ENCODE measurements at regions not wholly inside any gene's neighbourhood (a gene's known extent, or its start where the extent isn't known, plus 50 kb on each side); places are given as distances from the start of the nearest gene placed in this dataset.

GRCh38 chr10:118845776-118846175, 91.0 kb upstream of the CACUL1 start:
- Mint-ChIP-seq H3K27ac (peak overlapping the region in 1 of 3 experiments; percentile 77), H3K4me1 (peaks cover 28% of the 10 kb centered on the region), H3K9me3 (no peaks in the 10 kb centered on the region), H3K4me3 (no peak overlapping the region), H3K27me3 (ENCODE audit: low read depth) (no peaks in the 10 kb centered on the region), H3K36me3 (ENCODE audit: low read depth) (no peaks in the 10 kb centered on the region)
- no peak for TF ChIP-seq CTCF (IDR thresholded peaks at IDR 0.05; ENCODE audit: unreplicated experiment in 3 of 3)

- H3K9me3 Mint-ChIP-seq, result no peaks in the 10 kb centered on the region
- peak; percentile 39 to 59 (median 51) for TF ChIP-seq CTCF (IDR thresholded peaks at IDR 0.05; ENCODE audit: unreplicated experiment in 3 of 3)
- H3K27ac Mint-ChIP-seq, result no peak overlapping the region
- H3K36me3 Mint-ChIP-seq (ENCODE audit: low read depth), result no peaks in the 10 kb centered on the region
- H3K4me1 Mint-ChIP-seq, result peaks cover 5% of the 10 kb centered on the region
- peaks cover 7% of the 10 kb centered on the region for H3K27me3 Mint-ChIP-seq (ENCODE audit: low read depth)
- no peak overlapping the region for H3K4me3 Mint-ChIP-seq
These were observed 95.8 kb upstream of the CACUL1 start for GRCh38 chr10:118850418-118851061.

GRCh38 chr10:118851062-118852035, 96.6 kb upstream of the CACUL1 start:
- TF ChIP-seq CTCF (IDR thresholded peaks at IDR 0.05; ENCODE audit: unreplicated experiment in 3 of 3), result no peak
- no peaks in the 10 kb centered on the region for H3K9me3 Mint-ChIP-seq
- no peak overlapping the region for H3K4me3 Mint-ChIP-seq
- H3K36me3 Mint-ChIP-seq (ENCODE audit: low read depth), result no peaks in the 10 kb centered on the region
- H3K27me3 Mint-ChIP-seq (ENCODE audit: low read depth), result peaks cover 10% of the 10 kb centered on the region
- no peaks in the 10 kb centered on the region for H3K4me1 Mint-ChIP-seq
- no peak overlapping the region for H3K27ac Mint-ChIP-seq

- Mint-ChIP-seq H3K27me3 (ENCODE audit: low read depth) (peaks cover 10% of the 10 kb centered on the region), H3K27ac (no peak overlapping the region), H3K4me1 (no peaks in the 10 kb centered on the region), H3K36me3 (ENCODE audit: low read depth) (no peaks in the 10 kb centered on the region), H3K9me3 (no peaks in the 10 kb centered on the region), H3K4me3 (no peak overlapping the region)
- no peak for TF ChIP-seq CTCF (IDR thresholded peaks at IDR 0.05; ENCODE audit: unreplicated experiment in 3 of 3)
These were observed 99.1 kb upstream of the CACUL1 start for GRCh38 chr10:118853916-118854315.

GRCh38 chr10:118856106-118856505, 101.3 kb upstream of the CACUL1 start:
- Mint-ChIP-seq H3K27ac (no peak overlapping the region), H3K36me3 (ENCODE audit: low read depth) (no peaks in the 10 kb centered on the region), H3K4me1 (no peaks in the 10 kb centered on the region), H3K4me3 (peak overlapping the region in 1 of 3 experiments; percentile 36), H3K27me3 (ENCODE audit: low read depth) (peaks cover 14% of the 10 kb centered on the region), H3K9me3 (peaks cover 11% of the 10 kb centered on the region)
- TF ChIP-seq CTCF (IDR thresholded peaks at IDR 0.05; ENCODE audit: unreplicated experiment in 3 of 3), result no peak
